AG10803 (cell line): ENCODE measurements at regions not wholly inside any gene's neighbourhood (a gene's known extent, or its start where the extent isn't known, plus 50 kb on each side); places are given as distances from the start of the nearest gene placed in this dataset.
"Not testable (repeated sequence)": the region's sequence is repeated elsewhere in the genome, so short reads cannot be mapped to it uniquely, and the experiment has no call there.

Experiments
- DNase-seq: peaks from one replicate; pipeline ENCODE4 v3.0.0; 2010; ENCODE audit warnings: low read depth
- H3K4me3 ChIP-seq: 2 replicates; pipeline ENCODE4 v1.5.1; 2011; ENCODE audit warnings: mild to moderate bottlenecking, low read length, control low read depth
- TF ChIP-seq, protein P1 (sequence below): conservative IDR thresholded peaks from 2 replicates; pipeline ENCODE4 v1.5.1; 2011; ENCODE audit warnings: mild to moderate bottlenecking, low read length, control low read depth, inconsistent platforms

DNA sequence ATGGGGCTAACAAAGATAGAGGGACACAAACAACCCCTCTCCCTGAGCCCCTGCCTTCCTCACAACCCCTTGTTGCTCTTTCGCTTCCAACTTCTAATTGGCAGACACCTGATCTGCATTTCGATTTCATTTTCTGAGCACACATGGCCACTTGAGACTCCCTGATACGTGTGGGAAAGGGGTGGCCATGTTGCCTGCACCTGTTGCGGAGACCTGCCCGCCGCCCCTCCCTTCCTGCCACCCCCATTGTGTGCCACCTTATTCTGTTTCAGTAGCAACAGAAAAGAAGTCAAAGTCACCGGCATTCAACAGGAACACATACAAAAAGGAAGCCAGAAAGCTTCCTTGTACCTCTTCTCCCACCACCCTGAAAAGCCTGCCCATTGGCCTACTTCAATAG lies 254.7 kb upstream of the SOX9 start:
- DNase-seq: no peak
- TF ChIP-seq, protein P1, sequence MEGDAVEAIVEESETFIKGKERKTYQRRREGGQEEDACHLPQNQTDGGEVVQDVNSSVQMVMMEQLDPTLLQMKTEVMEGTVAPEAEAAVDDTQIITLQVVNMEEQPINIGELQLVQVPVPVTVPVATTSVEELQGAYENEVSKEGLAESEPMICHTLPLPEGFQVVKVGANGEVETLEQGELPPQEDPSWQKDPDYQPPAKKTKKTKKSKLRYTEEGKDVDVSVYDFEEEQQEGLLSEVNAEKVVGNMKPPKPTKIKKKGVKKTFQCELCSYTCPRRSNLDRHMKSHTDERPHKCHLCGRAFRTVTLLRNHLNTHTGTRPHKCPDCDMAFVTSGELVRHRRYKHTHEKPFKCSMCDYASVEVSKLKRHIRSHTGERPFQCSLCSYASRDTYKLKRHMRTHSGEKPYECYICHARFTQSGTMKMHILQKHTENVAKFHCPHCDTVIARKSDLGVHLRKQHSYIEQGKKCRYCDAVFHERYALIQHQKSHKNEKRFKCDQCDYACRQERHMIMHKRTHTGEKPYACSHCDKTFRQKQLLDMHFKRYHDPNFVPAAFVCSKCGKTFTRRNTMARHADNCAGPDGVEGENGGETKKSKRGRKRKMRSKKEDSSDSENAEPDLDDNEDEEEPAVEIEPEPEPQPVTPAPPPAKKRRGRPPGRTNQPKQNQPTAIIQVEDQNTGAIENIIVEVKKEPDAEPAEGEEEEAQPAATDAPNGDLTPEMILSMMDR: no peak
- H3K4me3 ChIP-seq: no peak overlapping the region

GRCh38 chr17:71869293-71869692 lies 251.5 kb upstream of the SOX9 start:
- TF ChIP-seq, protein P1: no peak
- H3K4me3 ChIP-seq: no peak overlapping the region
- DNase-seq: no peak

DNA sequence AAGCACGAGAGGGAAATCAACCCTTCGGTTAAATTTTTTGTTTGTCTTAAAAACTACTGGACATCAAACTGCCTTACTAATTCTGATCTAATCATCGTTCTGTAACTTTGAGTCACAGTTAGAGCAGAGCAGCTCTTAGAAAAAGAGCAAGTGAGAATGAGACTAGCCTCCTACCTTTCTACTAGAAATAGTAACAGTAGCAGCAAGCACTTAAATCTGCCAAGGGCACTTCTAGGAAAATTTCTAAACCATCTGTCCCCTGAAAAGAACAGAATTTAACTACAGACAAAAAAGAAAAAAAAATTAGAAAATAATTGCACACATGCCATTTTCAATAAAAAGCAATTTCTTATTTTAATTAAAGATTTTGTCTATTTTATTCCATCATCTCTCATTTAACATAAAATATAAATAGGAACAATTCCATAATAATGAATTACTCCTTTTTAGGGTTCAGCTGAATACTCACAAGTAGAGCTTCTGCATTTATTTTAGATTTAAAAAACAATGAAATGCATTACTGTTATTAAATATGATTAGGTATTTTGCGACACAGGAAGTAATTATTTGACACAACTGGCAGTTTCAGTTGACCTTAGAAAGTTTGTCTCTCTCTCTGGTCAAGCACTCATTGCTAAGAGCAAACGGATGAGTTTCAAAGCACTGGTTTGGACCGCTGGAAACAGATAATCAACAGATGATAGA lies 250.8 kb upstream of the SOX9 start:
- TF ChIP-seq, protein P1: no peak
- DNase-seq: no peak
- no peak overlapping the region for H3K4me3 ChIP-seq

- TF ChIP-seq, protein P1: no peak
- H3K4me3 ChIP-seq: no peak overlapping the region
- DNase-seq: no peak
Observed at GRCh38 chr17:71870546-71870862, 250.3 kb upstream of the SOX9 start.

- TF ChIP-seq, protein P1: no peak
- DNase-seq: no peak
- H3K4me3 ChIP-seq: no peak overlapping the region
Observed at GRCh38 chr17:71872843-71873485, 247.9 kb upstream of the SOX9 start.

DNA sequence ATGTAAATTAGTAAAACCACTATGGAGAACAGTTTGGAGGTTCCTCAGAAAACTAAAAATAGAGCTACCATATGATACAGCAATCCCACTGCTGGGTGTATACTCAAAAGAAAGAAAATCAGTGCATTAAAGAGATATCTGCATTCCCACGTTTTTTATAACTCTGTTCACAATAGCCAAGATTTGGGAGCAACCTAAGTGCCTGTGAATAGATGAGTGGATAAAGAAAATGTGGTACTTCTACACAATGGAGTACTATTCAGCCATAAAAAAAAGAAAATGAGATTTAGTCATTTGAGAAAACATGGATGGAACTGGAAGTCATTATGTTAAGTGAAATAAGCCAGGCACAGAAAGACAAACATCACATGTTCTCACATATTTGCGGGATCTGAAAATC lies 246.0 kb upstream of the SOX9 start:
- DNase-seq, H3K4me3 ChIP-seq: not testable (repeated sequence)

- TF ChIP-seq, protein P1: no peak
- H3K4me3 ChIP-seq: no peak overlapping the region
- no peak for DNase-seq
Observed at GRCh38 chr17:71878271-71878670, 242.5 kb upstream of the SOX9 start.

DNA sequence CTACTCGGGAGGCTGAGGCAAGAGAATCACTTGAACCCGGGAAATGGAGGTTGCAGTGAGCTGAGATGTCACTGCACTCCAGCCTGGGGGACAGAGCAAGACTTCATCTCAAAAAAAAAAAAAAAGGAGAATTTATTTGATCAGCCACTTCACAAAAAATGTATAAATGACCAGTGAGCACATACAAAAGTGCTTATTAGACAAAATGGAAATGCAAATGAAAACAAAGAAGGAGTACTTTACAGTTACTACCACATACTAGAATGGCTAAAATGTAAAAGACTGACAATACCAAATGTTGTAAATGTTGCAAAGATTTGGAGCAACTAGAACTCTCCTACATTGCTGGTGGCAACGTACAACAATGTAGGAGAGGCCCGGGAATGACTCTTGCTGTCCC lies 241.8 kb upstream of the SOX9 start:
- TF ChIP-seq, protein P1: no peak
- DNase-seq: no peak
- H3K4me3 ChIP-seq: no peak overlapping the region
